Ishikawa (cell line): ENCODE measurements at regions not wholly inside any gene's neighbourhood (a gene's known extent, or its start where the extent isn't known, plus 50 kb on each side); places are given as distances from the start of the nearest gene placed in this dataset.
A peak's percentile ranks its signal among the peaks of the same experiment; 100 is the strongest.

Source experiments
- CEBPB ChIP-seq: IDR thresholded peaks from 2 replicates; pipeline ENCODE4 v1.6.1; 2012
- CREB1 ChIP-seq: IDR thresholded peaks from 2 replicates; pipeline ENCODE4 v1.6.1; 2012; ENCODE audit warnings: low read depth
- EGR1 ChIP-seq: IDR thresholded peaks from 2 replicates; pipeline ENCODE4 v1.6.1; 2012
- EP300 ChIP-seq: IDR thresholded peaks from 2 replicates; pipeline ENCODE4 v1.6.1; 2012; ENCODE audit warnings: borderline replicate concordance
- FOXM1 ChIP-seq: IDR thresholded peaks from 2 replicates; pipeline ENCODE4 v1.6.1; 2012; ENCODE audit warnings: low read depth, borderline replicate concordance
- NFIC ChIP-seq: IDR thresholded peaks from 2 replicates; pipeline ENCODE4 v1.6.1; 2012
- RAD21 ChIP-seq: IDR thresholded peaks from 2 replicates; pipeline ENCODE4 v1.6.1; 2012; ENCODE audit warnings: low read depth
- TAF1 ChIP-seq: IDR thresholded peaks from 2 replicates; pipeline ENCODE4 v1.6.1; 2012; ENCODE audit warnings: low read depth, mild to moderate bottlenecking
- TCF12 ChIP-seq: IDR thresholded peaks from 2 replicates; pipeline ENCODE4 v1.6.1; 2012; ENCODE audit warnings: low read depth
- TEAD4 ChIP-seq: IDR thresholded peaks from 2 replicates; pipeline ENCODE4 v1.6.1; 2012
- YY1 ChIP-seq: IDR thresholded peaks from 2 replicates; pipeline ENCODE4 v1.6.1; 2012; ENCODE audit warnings: low read depth
- ZBTB7A ChIP-seq: IDR thresholded peaks from 2 replicates; pipeline ENCODE4 v1.6.1; 2012; ENCODE audit warnings: low read depth
- TF ChIP-seq, protein P1 (sequence below): IDR thresholded peaks from 2 replicates; pipeline ENCODE4 v1.6.1; 2012
- TF ChIP-seq, protein P2 (sequence below): IDR thresholded peaks from 2 replicates; pipeline ENCODE4 v1.6.1; 2012; ENCODE audit warnings: low read depth, mild to moderate bottlenecking
- TF ChIP-seq, protein P3 (sequence below): IDR thresholded peaks from 2 replicates; pipeline ENCODE4 v1.6.1; 2012

DNA sequence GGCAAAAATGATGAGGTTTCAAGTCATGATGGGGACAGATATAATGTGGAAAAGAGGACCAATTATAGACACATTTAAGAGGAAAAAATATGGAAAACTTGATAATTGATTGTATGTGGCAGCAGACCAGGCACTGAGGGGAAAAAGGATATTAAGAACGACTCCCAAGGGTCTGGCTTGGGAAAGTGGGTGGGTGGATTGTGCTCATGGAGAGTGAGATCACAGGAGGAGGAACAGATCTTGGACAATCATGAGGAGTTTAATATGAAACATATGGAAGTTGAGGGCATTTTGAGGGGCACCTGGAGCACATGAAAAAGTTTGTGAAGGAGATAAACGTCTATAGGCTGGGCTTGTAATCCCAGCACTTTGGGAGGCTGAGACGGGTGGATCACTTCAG is 454.3 kb upstream of the KLF4 start:
- TF ChIP-seq CREB1, result no peak
- TF ChIP-seq, protein P1, sequence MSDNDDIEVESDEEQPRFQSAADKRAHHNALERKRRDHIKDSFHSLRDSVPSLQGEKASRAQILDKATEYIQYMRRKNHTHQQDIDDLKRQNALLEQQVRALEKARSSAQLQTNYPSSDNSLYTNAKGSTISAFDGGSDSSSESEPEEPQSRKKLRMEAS, result no peak
- TF ChIP-seq EP300, result no peak
- TF ChIP-seq, protein P2, sequence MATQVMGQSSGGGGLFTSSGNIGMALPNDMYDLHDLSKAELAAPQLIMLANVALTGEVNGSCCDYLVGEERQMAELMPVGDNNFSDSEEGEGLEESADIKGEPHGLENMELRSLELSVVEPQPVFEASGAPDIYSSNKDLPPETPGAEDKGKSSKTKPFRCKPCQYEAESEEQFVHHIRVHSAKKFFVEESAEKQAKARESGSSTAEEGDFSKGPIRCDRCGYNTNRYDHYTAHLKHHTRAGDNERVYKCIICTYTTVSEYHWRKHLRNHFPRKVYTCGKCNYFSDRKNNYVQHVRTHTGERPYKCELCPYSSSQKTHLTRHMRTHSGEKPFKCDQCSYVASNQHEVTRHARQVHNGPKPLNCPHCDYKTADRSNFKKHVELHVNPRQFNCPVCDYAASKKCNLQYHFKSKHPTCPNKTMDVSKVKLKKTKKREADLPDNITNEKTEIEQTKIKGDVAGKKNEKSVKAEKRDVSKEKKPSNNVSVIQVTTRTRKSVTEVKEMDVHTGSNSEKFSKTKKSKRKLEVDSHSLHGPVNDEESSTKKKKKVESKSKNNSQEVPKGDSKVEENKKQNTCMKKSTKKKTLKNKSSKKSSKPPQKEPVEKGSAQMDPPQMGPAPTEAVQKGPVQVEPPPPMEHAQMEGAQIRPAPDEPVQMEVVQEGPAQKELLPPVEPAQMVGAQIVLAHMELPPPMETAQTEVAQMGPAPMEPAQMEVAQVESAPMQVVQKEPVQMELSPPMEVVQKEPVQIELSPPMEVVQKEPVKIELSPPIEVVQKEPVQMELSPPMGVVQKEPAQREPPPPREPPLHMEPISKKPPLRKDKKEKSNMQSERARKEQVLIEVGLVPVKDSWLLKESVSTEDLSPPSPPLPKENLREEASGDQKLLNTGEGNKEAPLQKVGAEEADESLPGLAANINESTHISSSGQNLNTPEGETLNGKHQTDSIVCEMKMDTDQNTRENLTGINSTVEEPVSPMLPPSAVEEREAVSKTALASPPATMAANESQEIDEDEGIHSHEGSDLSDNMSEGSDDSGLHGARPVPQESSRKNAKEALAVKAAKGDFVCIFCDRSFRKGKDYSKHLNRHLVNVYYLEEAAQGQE, result no peak
- no peak for TF ChIP-seq CEBPB
- TF ChIP-seq RAD21, result no peak
- TF ChIP-seq ZBTB7A, result no peak
- no peak for TF ChIP-seq YY1
- TF ChIP-seq FOXM1, result no peak
- no peak for TF ChIP-seq EGR1
- no peak for TF ChIP-seq TAF1
- TF ChIP-seq TEAD4, result no peak

DNA sequence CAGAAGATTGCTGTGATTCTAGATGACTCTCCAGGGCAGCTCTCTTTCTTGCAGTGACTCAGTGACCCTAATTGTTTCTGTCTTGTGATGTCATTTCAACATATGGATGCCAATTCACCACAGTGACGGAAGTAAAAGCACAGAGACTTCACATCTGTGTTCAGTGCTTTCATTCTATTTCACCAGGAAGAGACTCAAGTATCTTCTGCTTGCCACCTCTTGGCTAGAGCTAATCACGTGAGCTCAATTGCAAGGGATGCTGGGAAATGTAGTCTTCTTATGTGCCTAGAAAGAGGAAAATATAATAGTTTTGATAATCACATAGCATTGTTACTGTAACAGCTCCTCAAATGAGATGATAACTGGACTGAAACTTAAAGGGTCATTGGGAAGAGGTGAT is 453.3 kb upstream of the KLF4 start:
- TF ChIP-seq, protein P2, result no peak
- TF ChIP-seq, protein P3, sequence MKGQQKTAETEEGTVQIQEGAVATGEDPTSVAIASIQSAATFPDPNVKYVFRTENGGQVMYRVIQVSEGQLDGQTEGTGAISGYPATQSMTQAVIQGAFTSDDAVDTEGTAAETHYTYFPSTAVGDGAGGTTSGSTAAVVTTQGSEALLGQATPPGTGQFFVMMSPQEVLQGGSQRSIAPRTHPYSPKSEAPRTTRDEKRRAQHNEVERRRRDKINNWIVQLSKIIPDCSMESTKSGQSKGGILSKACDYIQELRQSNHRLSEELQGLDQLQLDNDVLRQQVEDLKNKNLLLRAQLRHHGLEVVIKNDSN, result peak; percentile 68

DNA sequence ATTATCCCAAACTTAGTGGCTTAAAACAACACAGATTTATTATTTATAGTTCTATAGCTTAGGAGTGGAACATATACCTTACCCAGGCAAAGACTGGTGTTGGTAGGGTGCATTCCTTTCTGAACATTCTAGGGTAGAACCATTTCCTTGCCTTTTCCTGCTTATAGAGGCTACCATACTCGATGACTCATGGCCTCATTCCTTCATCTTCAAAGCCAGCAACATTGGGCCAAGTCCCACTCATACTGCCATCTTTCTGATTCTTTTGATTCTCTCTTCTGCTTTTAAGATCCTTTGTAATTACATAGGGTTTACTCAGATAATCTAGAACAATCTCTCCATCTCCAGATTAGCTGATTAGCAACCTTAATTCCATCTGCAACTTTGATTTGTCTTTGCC is 452.7 kb upstream of the KLF4 start:
- no peak for TF ChIP-seq EGR1
- TF ChIP-seq EP300, result no peak
- no peak for TF ChIP-seq RAD21
- TF ChIP-seq, protein P2, result no peak
- no peak for TF ChIP-seq YY1
- no peak for TF ChIP-seq TCF12
- no peak for TF ChIP-seq CEBPB

DNA sequence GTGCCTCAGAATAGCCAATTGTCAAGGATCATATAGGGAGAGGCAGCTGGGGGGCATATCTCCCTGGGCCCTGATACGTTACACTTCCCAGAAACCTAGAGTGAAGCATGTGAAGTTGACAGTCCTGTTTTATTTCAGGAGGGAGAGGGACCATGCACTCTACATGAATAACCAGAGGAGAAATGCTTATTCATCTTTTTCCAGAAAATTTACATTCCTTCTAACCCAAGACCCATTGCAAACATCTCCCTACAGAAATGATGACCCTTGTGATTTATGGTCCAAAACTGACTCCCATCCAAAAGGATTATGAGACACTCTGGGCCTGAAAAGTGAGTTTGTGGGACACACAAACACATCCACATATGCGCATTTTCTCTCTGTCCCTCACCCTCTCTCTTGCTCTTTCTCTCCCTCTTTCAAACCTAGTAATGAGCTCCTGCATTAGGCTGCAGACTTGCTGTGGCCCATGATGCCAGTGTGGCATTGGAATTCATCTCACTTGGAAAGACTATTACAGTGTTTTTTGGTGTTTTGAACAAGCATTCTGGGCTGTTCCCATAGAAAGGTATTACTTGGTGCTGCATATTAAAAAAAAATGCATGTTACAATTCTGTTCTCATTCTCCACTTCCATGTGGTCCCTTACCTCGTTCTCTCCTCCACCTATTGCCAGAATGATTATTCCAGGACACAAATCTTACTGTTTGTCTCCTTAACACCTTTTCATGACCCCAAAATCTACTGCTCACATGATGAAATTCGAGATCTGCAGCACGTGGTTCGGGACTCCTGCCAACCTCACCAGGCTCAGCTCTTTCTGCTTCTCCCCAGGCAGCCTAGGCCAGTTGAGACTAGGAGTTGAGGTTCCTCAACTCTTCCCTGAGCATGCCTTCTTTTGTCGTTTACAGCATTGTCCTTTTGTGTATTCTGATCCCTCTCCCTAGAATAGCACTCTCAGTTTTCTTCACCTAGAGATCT is 451.3 kb upstream of the KLF4 start:
- TF ChIP-seq, protein P3, result 0 out of 2 replicates have a peak, but pooled peaks have one; percentile 50
- TF ChIP-seq FOXM1, result no peak

DNA sequence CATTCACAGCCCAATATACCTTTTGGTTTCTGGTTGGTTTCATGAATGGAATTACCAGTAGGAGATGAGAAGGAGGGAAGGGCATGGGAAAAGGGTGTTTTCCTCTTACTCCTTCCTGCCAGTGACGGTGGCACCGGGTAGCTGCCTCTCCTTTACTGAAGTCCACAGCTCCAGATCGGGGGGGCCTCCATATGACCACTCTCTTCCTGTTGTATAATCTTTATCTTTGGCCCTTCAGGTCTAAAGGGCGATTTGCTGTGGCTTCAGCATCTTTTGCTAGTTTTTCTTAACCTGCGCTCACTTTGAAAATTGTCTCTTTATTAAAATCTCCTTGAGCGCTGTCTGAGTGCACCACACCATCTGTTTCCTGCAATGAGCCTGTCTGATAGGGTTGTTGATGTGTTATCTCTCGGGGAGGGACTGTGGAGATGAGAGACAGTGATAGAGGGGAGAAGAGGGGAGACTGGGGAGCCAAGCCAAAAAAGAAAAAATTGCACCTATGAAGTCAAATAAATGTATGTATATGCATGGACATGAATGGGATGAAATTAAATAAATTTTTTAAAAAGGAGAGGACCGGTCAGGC is 449.3 kb upstream of the KLF4 start:
- TF ChIP-seq TAF1 (no peak), EP300 (no peak), ZBTB7A (no peak), FOXM1 (no peak), RAD21 (no peak), CEBPB (no peak), YY1 (no peak), TEAD4 (no peak), EGR1 (no peak), NFIC (no peak), TCF12 (no peak)
- TF ChIP-seq, protein P2, result no peak
- TF ChIP-seq, protein P1, result no peak
